GM23338 (cell line): ENCODE measurements at regions not wholly inside any gene's neighbourhood (a gene's known extent, or its start where the extent isn't known, plus 50 kb on each side); places are given as distances from the start of the nearest gene placed in this dataset.

Experiments used
- ATAC-seq: fragments of 200-7000 bp; cut with Tn5 transposase; 3 replicates; pipeline ENCODE4 v1.9.1; 2020
- DNase-seq: peaks from one replicate; pipeline ENCODE4 v3.0.0-alpha.2; 2015; ENCODE audit warnings: low spot score
- H2AFZ ChIP-seq: fragments of 200-600 bp; sonication (generic); 2 replicates; pipeline ENCODE4 v1.8.0; 2016; ENCODE audit warnings: antibody characterized with exemption, mild to moderate bottlenecking, moderate library complexity
- H3F3A ChIP-seq: fragments of 200-600 bp; sonication (generic); replicated peaks from 2 replicates; pipeline ENCODE4 v1.8.0; 2017; ENCODE audit warnings: antibody characterized with exemption, mixed run types, low read depth
- H3K27ac ChIP-seq: fragments of 200-600 bp; sonication (generic); 2 replicates; pipeline ENCODE4 v1.6.1; 2016; ENCODE audit warnings: low read depth
- H3K27me3 ChIP-seq: fragments of 200-600 bp; sonication (generic); 2 replicates; pipeline ENCODE4 v1.8.0; 2016; ENCODE audit warnings: mild to moderate bottlenecking, mixed run types, moderate library complexity; ENCODE audit not compliant: insufficient read depth
- H3K36me3 ChIP-seq: fragments of 200-600 bp; sonication (generic); 2 replicates; pipeline ENCODE4 v1.8.0; 2016; ENCODE audit warnings: mild to moderate bottlenecking; ENCODE audit not compliant: insufficient read depth
- H3K4me1 ChIP-seq: fragments of 200-600 bp; sonication (generic); 2 replicates; pipeline ENCODE4 v1.8.0; 2016; ENCODE audit warnings: mild to moderate bottlenecking, moderate library complexity; ENCODE audit not compliant: insufficient read depth
- H3K4me2 ChIP-seq: fragments of 200-600 bp; sonication (generic); 2 replicates; pipeline ENCODE4 v1.7.1; 2017; ENCODE audit warnings: mixed run types
- H3K4me3 ChIP-seq: fragments of 200-600 bp; sonication (generic); 2 replicates; pipeline ENCODE4 v1.6.1; 2016; ENCODE audit warnings: mixed run types
- H3K79me2 ChIP-seq: fragments of 200-600 bp; sonication (generic); replicated peaks from 2 replicates; pipeline ENCODE4 v1.8.0; 2017; ENCODE audit warnings: mild to moderate bottlenecking; ENCODE audit not compliant: insufficient read depth
- H3K9me2 ChIP-seq: fragments of 200-600 bp; sonication (generic); 2 replicates; pipeline ENCODE4 v1.8.0; 2017; ENCODE audit not compliant: insufficient read depth
- H4K20me1 ChIP-seq: fragments of 200-600 bp; sonication (generic); replicated peaks from 2 replicates; pipeline ENCODE4 v1.8.0; 2017; ENCODE audit warnings: mild to moderate bottlenecking; ENCODE audit not compliant: insufficient read depth
- H3K27ac Mint-ChIP-seq: 2 replicates; pipeline ENCODE4 v1.8.0; 2020; ENCODE audit warnings: inconsistent platforms, mild to moderate bottlenecking, moderate library complexity, mixed read lengths
- H3K27me3 Mint-ChIP-seq: 3 replicates; pipeline ENCODE4 v1.8.0; 2022; ENCODE audit warnings: low read depth, mild to moderate bottlenecking, moderate library complexity, mixed read lengths, inconsistent platforms; ENCODE audit not compliant: insufficient read depth, poor library complexity
- H3K36me3 Mint-ChIP-seq: 3 replicates; pipeline ENCODE4 v1.8.0; 2021; ENCODE audit warnings: low read depth, mild to moderate bottlenecking, inconsistent platforms, moderate library complexity, mixed read lengths
- H3K4me1 Mint-ChIP-seq: 3 replicates; pipeline ENCODE4 v1.8.0; 2020; ENCODE audit warnings: mild to moderate bottlenecking, inconsistent platforms, mixed read lengths
- H3K4me3 Mint-ChIP-seq: 3 replicates; pipeline ENCODE4 v1.8.0; 2021; ENCODE audit warnings: moderate library complexity, mild to moderate bottlenecking, inconsistent platforms, mixed read lengths
- H3K9me3 Mint-ChIP-seq: 3 replicates; pipeline ENCODE4 v1.8.0; 2020; ENCODE audit warnings: moderate library complexity, mild to moderate bottlenecking, inconsistent platforms, mixed read lengths
- CREB1 ChIP-seq: fragments of 250-450 bp; sonication (Bioruptor Pico); IDR thresholded peaks from 2 replicates; pipeline ENCODE4 v1.5.0; 2020; ENCODE audit warnings: low read depth, mild to moderate bottlenecking, moderate library complexity
- CTCF ChIP-seq, 2 experiments: fragments of 200-600 bp in 1 of 2; sonication (generic) in 1 of 2; conservative IDR thresholded peaks; 2 replicates each; pipeline versions ENCODE4 v1.5.1 to v1.6.1; 2016 to 2017; ENCODE audit warnings: antibody characterized with exemption in 2 of 2, low read depth in 2 of 2, mild to moderate bottlenecking in 2 of 2, moderate library complexity in 1 of 2
- EZH2 ChIP-seq: fragments of 200-600 bp; sonication (generic); IDR thresholded peaks from one replicate; pipeline ENCODE4 v1.8.0; 2017; ENCODE audit warnings: antibody characterized with exemption, mild to moderate bottlenecking, low read depth; ENCODE audit not compliant: unreplicated experiment
- EZH2phosphoT487 ChIP-seq: fragments of 200-600 bp; sonication (generic); IDR thresholded peaks from one replicate; pipeline ENCODE4 v1.8.1; 2018; ENCODE audit warnings: antibody characterized with exemption; ENCODE audit not compliant: unreplicated experiment
- JUNB ChIP-seq: IDR thresholded peaks from one replicate; pipeline ENCODE4 v1.6.1; 2016; ENCODE audit warnings: antibody characterized with exemption; ENCODE audit not compliant: unreplicated experiment
- NANOG ChIP-seq: IDR thresholded peaks from 2 replicates; pipeline ENCODE4 v1.6.1; 2016; ENCODE audit warnings: antibody characterized with exemption, borderline replicate concordance
- POLR2AphosphoS5 ChIP-seq: IDR thresholded peaks from 2 replicates; pipeline ENCODE4 v1.6.1; 2016; ENCODE audit warnings: antibody characterized with exemption, low read depth
- STAT1 ChIP-seq: IDR thresholded peaks from one replicate; pipeline ENCODE4 v1.6.1; 2016; ENCODE audit warnings: antibody characterized with exemption; ENCODE audit not compliant: unreplicated experiment
- ZNF114 ChIP-seq: fragments of 250-450 bp; sonication (Bioruptor Pico); IDR thresholded peaks from 2 replicates; pipeline ENCODE4 v1.5.0; 2020; ENCODE audit warnings: mild to moderate bottlenecking, moderate library complexity
- ZNF331 ChIP-seq: fragments of 250-450 bp; sonication (Bioruptor Pico); IDR thresholded peaks from 2 replicates; pipeline ENCODE4 v1.5.0; 2020; ENCODE audit warnings: low read depth, mild to moderate bottlenecking, moderate library complexity
- TF ChIP-seq, protein P1 (sequence below): fragments of 250-450 bp; sonication (Bioruptor Pico); IDR thresholded peaks from 2 replicates; pipeline ENCODE4 v1.5.0; 2020; ENCODE audit warnings: mild to moderate bottlenecking, moderate library complexity
- TF ChIP-seq, protein P2 (sequence below): IDR thresholded peaks from one replicate; pipeline ENCODE4 v1.6.1; 2018; ENCODE audit warnings: antibody characterized with exemption; ENCODE audit not compliant: unreplicated experiment
- TF ChIP-seq, protein P3 (sequence below): IDR thresholded peaks from 2 replicates; pipeline ENCODE4 v1.6.1; 2016; ENCODE audit warnings: antibody characterized with exemption

DNA sequence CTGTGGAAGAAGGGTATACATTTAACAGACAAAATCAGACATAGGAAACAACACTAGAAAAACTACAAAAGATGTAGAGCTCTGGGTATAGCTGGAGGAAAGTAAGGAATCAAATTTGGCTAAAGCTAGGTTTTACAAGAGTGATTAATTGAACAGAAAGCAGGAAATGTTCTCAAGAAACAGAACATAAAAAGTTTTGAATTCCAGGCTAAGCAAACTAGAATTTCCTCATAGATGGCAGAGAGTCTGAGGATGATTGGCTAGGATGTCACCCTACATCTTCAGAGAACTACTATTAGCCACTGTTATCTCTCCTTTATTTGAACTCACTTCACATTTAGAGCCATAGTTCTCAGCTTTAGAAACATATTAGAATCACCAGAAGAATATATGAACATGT lies 502.1 kb upstream of the PAPPA start:
- no peaks in the 10 kb centered on the region for H3K27me3 Mint-ChIP-seq
- Histone ChIP-seq H3F3A (no peaks in the 10 kb centered on the region), H2AFZ (no peak overlapping the region), H4K20me1 (no peaks in the 10 kb centered on the region), H3K9me2 (no peaks in the 10 kb centered on the region), H3K36me3 (no peaks in the 10 kb centered on the region), H3K27ac (no peak overlapping the region), H3K4me3 (no peak overlapping the region), H3K4me2 (no peak overlapping the region), H3K27me3 (no peaks in the 10 kb centered on the region), H3K4me1 (no peaks in the 10 kb centered on the region), H3K79me2 (no peaks in the 10 kb centered on the region)
- H3K4me1 Mint-ChIP-seq, result no peaks in the 10 kb centered on the region
- H3K27ac Mint-ChIP-seq, result no peak overlapping the region
- DNase-seq (no peak), ATAC-seq (no peak)
- no peaks in the 10 kb centered on the region for H3K36me3 Mint-ChIP-seq
- H3K4me3 Mint-ChIP-seq, result no peak overlapping the region
- no peaks in the 10 kb centered on the region for H3K9me3 Mint-ChIP-seq
- TF ChIP-seq CTCF (conservative IDR thresholded peaks at IDR 0.05; ENCODE audit: low read depth in 2 of 2) (no peak), STAT1 (no peak), ZNF114 (CRISPR knock-in tag) (no peak), EZH2phosphoT487 (no peak), EZH2 (no peak), JUNB (no peak), CREB1 (CRISPR knock-in tag) (no peak), ZNF331 (CRISPR knock-in tag) (no peak), POLR2AphosphoS5 (no peak), NANOG (no peak)
- TF ChIP-seq, protein P1, sequence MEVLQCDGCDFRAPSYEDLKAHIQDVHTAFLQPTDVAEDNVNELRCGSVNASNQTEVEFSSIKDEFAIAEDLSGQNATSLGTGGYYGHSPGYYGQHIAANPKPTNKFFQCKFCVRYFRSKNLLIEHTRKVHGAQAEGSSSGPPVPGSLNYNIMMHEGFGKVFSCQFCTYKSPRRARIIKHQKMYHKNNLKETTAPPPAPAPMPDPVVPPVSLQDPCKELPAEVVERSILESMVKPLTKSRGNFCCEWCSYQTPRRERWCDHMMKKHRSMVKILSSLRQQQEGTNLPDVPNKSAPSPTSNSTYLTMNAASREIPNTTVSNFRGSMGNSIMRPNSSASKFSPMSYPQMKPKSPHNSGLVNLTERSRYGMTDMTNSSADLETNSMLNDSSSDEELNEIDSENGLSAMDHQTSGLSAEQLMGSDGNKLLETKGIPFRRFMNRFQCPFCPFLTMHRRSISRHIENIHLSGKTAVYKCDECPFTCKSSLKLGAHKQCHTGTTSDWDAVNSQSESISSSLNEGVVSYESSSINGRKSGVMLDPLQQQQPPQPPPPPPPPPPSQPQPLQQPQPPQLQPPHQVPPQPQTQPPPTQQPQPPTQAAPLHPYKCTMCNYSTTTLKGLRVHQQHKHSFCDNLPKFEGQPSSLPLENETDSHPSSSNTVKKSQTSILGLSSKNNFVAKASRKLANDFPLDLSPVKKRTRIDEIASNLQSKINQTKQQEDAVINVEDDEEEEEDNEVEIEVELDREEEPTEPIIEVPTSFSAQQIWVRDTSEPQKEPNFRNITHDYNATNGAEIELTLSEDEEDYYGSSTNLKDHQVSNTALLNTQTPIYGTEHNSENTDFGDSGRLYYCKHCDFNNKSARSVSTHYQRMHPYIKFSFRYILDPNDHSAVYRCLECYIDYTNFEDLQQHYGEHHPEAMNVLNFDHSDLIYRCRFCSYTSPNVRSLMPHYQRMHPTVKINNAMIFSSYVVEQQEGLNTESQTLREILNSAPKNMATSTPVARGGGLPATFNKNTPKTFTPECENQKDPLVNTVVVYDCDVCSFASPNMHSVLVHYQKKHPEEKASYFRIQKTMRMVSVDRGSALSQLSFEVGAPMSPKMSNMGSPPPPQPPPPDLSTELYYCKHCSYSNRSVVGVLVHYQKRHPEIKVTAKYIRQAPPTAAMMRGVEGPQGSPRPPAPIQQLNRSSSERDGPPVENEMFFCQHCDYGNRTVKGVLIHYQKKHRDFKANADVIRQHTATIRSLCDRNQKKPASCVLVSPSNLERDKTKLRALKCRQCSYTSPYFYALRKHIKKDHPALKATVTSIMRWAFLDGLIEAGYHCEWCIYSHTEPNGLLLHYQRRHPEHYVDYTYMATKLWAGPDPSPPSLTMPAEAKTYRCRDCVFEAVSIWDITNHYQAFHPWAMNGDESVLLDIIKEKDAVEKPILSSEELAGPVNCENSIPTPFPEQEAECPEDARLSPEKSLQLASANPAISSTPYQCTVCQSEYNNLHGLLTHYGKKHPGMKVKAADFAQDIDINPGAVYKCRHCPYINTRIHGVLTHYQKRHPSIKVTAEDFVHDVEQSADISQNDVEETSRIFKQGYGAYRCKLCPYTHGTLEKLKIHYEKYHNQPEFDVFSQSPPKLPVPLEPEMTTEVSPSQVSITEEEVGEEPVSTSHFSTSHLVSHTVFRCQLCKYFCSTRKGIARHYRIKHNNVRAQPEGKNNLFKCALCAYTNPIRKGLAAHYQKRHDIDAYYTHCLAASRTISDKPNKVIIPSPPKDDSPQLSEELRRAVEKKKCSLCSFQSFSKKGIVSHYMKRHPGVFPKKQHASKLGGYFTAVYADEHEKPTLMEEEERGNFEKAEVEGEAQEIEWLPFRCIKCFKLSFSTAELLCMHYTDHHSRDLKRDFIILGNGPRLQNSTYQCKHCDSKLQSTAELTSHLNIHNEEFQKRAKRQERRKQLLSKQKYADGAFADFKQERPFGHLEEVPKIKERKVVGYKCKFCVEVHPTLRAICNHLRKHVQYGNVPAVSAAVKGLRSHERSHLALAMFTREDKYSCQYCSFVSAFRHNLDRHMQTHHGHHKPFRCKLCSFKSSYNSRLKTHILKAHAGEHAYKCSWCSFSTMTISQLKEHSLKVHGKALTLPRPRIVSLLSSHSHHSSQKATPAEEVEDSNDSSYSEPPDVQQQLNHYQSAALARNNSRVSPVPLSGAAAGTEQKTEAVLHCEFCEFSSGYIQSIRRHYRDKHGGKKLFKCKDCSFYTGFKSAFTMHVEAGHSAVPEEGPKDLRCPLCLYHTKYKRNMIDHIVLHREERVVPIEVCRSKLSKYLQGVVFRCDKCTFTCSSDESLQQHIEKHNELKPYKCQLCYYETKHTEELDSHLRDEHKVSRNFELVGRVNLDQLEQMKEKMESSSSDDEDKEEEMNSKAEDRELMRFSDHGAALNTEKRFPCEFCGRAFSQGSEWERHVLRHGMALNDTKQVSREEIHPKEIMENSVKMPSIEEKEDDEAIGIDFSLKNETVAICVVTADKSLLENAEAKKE (CRISPR knock-in tag), result no peak
- TF ChIP-seq, protein P2, sequence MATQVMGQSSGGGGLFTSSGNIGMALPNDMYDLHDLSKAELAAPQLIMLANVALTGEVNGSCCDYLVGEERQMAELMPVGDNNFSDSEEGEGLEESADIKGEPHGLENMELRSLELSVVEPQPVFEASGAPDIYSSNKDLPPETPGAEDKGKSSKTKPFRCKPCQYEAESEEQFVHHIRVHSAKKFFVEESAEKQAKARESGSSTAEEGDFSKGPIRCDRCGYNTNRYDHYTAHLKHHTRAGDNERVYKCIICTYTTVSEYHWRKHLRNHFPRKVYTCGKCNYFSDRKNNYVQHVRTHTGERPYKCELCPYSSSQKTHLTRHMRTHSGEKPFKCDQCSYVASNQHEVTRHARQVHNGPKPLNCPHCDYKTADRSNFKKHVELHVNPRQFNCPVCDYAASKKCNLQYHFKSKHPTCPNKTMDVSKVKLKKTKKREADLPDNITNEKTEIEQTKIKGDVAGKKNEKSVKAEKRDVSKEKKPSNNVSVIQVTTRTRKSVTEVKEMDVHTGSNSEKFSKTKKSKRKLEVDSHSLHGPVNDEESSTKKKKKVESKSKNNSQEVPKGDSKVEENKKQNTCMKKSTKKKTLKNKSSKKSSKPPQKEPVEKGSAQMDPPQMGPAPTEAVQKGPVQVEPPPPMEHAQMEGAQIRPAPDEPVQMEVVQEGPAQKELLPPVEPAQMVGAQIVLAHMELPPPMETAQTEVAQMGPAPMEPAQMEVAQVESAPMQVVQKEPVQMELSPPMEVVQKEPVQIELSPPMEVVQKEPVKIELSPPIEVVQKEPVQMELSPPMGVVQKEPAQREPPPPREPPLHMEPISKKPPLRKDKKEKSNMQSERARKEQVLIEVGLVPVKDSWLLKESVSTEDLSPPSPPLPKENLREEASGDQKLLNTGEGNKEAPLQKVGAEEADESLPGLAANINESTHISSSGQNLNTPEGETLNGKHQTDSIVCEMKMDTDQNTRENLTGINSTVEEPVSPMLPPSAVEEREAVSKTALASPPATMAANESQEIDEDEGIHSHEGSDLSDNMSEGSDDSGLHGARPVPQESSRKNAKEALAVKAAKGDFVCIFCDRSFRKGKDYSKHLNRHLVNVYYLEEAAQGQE, result no peak
- TF ChIP-seq, protein P3, sequence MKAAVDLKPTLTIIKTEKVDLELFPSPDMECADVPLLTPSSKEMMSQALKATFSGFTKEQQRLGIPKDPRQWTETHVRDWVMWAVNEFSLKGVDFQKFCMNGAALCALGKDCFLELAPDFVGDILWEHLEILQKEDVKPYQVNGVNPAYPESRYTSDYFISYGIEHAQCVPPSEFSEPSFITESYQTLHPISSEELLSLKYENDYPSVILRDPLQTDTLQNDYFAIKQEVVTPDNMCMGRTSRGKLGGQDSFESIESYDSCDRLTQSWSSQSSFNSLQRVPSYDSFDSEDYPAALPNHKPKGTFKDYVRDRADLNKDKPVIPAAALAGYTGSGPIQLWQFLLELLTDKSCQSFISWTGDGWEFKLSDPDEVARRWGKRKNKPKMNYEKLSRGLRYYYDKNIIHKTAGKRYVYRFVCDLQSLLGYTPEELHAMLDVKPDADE, result no peak
